ENCODE measurements at regions not wholly inside any gene's neighbourhood (a gene's known extent, or its start where the extent isn't known, plus 50 kb on each side); places are given as distances from the start of the nearest gene placed in this dataset.

DNA sequence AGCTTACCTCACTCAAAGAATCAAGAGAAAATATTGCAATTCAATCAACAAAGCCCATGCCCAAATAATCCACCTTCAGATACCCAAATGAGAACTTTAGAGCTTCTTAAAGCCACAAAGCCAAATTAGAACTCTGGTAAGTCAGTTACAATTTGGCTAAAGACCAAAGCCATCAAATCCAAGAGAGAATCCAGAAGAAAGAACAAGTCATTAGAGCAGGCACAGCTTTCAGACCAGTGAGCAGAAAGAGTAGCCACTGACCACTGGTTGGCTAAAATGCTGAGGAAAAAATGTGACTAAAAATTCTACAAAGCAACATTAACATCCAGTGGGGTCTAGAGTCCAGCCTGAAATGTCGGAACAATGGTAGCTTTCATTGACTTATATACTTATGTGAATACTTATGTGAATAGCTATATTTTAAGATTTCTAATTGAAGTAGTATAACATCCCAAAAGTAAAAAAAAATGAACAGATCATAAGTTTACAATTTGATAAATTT lies 735.2 kb upstream of the TBX3 start:
- Histone ChIP-seq H3K4me1 (ENCODE audit: control insufficient read depth in 5 of 5, insufficient read depth in 5 of 5, low read length in 5 of 5) (peaks cover 0 to 15% (median 0%) of the 10 kb centered on the region in 5 donors), H3K9ac (ENCODE audit: insufficient read depth in 1 of 2, low read length in 2 of 2) (no peak overlapping the region), H3K27me3 (ENCODE audit: control insufficient read depth in 3 of 3, insufficient read depth in 3 of 3, low read length in 2 of 3) (no peaks in the 10 kb centered on the region), H3K9me3 (ENCODE audit: control insufficient read depth in 4 of 4, insufficient read depth in 3 of 4, low read length in 3 of 4) (peaks cover 0 to 5% (median under 1%) of the 10 kb centered on the region in 4 donors), H3K27ac (ENCODE audit: low read depth in 1 of 2, low read length in 1 of 2) (no peak overlapping the region), H3K36me3 (ENCODE audit: control insufficient read depth in 4 of 4, insufficient read depth in 4 of 4, low read length in 4 of 4) (no peaks in the 10 kb centered on the region), H3K4me3 (no peak overlapping the region)
- TF ChIP-seq, protein P1, sequence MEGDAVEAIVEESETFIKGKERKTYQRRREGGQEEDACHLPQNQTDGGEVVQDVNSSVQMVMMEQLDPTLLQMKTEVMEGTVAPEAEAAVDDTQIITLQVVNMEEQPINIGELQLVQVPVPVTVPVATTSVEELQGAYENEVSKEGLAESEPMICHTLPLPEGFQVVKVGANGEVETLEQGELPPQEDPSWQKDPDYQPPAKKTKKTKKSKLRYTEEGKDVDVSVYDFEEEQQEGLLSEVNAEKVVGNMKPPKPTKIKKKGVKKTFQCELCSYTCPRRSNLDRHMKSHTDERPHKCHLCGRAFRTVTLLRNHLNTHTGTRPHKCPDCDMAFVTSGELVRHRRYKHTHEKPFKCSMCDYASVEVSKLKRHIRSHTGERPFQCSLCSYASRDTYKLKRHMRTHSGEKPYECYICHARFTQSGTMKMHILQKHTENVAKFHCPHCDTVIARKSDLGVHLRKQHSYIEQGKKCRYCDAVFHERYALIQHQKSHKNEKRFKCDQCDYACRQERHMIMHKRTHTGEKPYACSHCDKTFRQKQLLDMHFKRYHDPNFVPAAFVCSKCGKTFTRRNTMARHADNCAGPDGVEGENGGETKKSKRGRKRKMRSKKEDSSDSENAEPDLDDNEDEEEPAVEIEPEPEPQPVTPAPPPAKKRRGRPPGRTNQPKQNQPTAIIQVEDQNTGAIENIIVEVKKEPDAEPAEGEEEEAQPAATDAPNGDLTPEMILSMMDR (IDR thresholded peaks at IDR 0.05; ENCODE audit: control extremely low read depth, extremely low read depth) = no peak
- ATAC-seq (ENCODE audit: insufficient read depth, low FRiP score) (no peak), DNase-seq (no peak)
- 83 to 91% methylated on average over 1 of the region's 1 CpG for WGBS, 2 donors

DNA sequence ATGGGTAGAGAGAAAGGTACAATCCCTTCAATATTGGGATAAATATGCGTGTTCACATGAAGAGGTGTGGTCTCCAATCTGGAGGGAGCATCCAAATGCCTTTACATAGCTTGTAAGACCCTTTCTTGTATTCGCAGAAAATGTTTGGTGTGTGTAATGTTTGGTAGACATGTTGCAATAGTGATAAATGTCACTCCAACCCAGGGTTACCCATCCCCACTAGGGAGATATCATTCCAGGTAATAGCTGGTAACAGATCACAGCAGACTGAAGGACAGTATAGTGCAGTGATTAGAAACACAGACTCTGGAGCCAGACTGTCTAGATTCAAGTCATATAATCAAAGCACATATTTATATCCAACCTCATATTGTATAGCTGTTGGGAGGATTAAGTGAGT lies 733.6 kb upstream of the TBX3 start:
- WGBS, 2 donors = 87 to 91% methylated on average over 2 of the region's 2 CpGs

DNA sequence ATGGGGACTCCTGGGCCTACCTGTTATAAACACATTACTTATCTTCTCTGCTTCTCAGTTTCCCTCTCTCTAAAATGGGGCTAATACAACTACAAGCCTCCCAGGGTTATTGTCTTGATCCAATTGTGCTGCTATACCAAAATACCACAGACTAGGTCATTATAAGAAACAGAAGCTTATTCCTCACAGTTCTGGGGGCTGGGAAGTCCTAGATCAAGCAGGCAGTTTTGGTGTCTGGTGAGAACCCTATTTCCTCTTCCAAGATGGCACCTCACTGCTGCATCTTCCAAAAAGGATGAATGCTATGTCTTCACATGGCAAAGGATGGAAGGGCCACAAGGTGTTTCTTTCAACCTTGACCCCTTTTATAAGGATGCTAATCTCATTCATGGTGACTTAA lies 732.9 kb upstream of the TBX3 start:
- TF ChIP-seq, protein P1 (IDR thresholded peaks at IDR 0.05; ENCODE audit: control extremely low read depth, extremely low read depth) = no peak
- ATAC-seq (ENCODE audit: insufficient read depth, low FRiP score) = no peak

More for the DNA sequence above, 733.6 kb upstream of the TBX3 start:
- H3K36me3 ChIP-seq (ENCODE audit: control insufficient read depth in 4 of 4, insufficient read depth in 4 of 4, low read length in 4 of 4) = no peaks in the 10 kb centered on the region
- TF ChIP-seq, protein P1 (IDR thresholded peaks at IDR 0.05; ENCODE audit: control extremely low read depth, extremely low read depth) = no peak
- H3K9me3 ChIP-seq (ENCODE audit: control insufficient read depth in 4 of 4, insufficient read depth in 3 of 4, low read length in 3 of 4) = peaks cover 0 to 5% (median under 1%) of the 10 kb centered on the region in 4 donors
- no peaks in the 10 kb centered on the region for H3K27me3 ChIP-seq (ENCODE audit: control insufficient read depth in 3 of 3, insufficient read depth in 3 of 3, low read length in 2 of 3)
- no peak for ATAC-seq (ENCODE audit: insufficient read depth, low FRiP score)
- peaks cover 0 to 4% (median 0%) of the 10 kb centered on the region in 5 donors for H3K4me1 ChIP-seq (ENCODE audit: control insufficient read depth in 5 of 5, insufficient read depth in 5 of 5, low read length in 5 of 5)
- DNase-seq = no peak
- H3K9ac ChIP-seq (ENCODE audit: insufficient read depth in 1 of 2, low read length in 2 of 2) = no peak overlapping the region
- no peak overlapping the region for H3K27ac ChIP-seq (ENCODE audit: low read depth in 1 of 2, low read length in 1 of 2)
- no peak overlapping the region for H3K4me3 ChIP-seq

DNA sequence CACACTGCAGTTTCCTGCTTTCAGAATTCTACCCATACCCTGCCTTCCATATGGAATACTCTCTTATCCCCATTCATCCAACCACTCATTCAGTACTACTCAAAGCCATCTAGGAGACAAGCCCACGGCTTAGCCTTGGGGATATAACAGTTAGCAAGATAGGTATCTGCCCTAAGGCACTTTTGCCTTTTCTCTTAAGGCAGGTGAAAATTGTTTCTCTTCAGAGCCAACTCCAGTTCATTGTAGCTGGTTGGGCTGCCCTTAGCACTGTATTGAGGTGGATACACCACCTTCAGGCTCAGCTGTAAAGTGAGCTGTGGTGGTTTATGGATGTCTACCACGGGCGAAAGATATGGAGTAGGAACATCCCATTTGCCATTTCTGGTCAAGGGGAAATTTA lies 729.7 kb upstream of the TBX3 start:
- TF ChIP-seq, protein P1 (IDR thresholded peaks at IDR 0.05; ENCODE audit: control extremely low read depth, extremely low read depth) = no peak
- Histone ChIP-seq H3K27ac (ENCODE audit: low read depth in 1 of 2, low read length in 1 of 2) (no peak overlapping the region), H3K27me3 (ENCODE audit: control insufficient read depth in 3 of 3, insufficient read depth in 3 of 3, low read length in 2 of 3) (no peaks in the 10 kb centered on the region), H3K9me3 (ENCODE audit: control insufficient read depth in 4 of 4, insufficient read depth in 3 of 4, low read length in 3 of 4) (peaks cover 0 to 5% (median 1%) of the 10 kb centered on the region in 4 donors), H3K36me3 (ENCODE audit: control insufficient read depth in 4 of 4, insufficient read depth in 4 of 4, low read length in 4 of 4) (no peaks in the 10 kb centered on the region), H3K4me1 (ENCODE audit: control insufficient read depth in 5 of 5, insufficient read depth in 5 of 5, low read length in 5 of 5) (no peaks in the 10 kb centered on the region), H3K4me3 (no peak overlapping the region), H3K9ac (ENCODE audit: insufficient read depth in 1 of 2, low read length in 2 of 2) (no peak overlapping the region)
- DNase-seq (no peak), ATAC-seq (ENCODE audit: insufficient read depth, low FRiP score) (no peak)
- 89 to 94% methylated on average over 3 of the region's 3 CpGs for WGBS, 2 donors

More for the DNA sequence above, 732.9 kb upstream of the TBX3 start:
- no peak for DNase-seq
- no peaks in the 10 kb centered on the region for H3K36me3 ChIP-seq (ENCODE audit: control insufficient read depth in 4 of 4, insufficient read depth in 4 of 4, low read length in 4 of 4)
- peaks cover 0 to 5% (median under 1%) of the 10 kb centered on the region in 4 donors for H3K9me3 ChIP-seq (ENCODE audit: control insufficient read depth in 4 of 4, insufficient read depth in 3 of 4, low read length in 3 of 4)
- no peaks in the 10 kb centered on the region for H3K27me3 ChIP-seq (ENCODE audit: control insufficient read depth in 3 of 3, insufficient read depth in 3 of 3, low read length in 2 of 3)
- no peaks in the 10 kb centered on the region for H3K4me1 ChIP-seq (ENCODE audit: control insufficient read depth in 5 of 5, insufficient read depth in 5 of 5, low read length in 5 of 5)
- no peak overlapping the region for H3K27ac ChIP-seq (ENCODE audit: low read depth in 1 of 2, low read length in 1 of 2)
- no peak overlapping the region for H3K4me3 ChIP-seq
- H3K9ac ChIP-seq (ENCODE audit: insufficient read depth in 1 of 2, low read length in 2 of 2) = no peak overlapping the region
